ENCODE measurements at regions not wholly inside any gene's neighbourhood (a gene's known extent, or its start where the extent isn't known, plus 50 kb on each side); places are given as distances from the start of the nearest gene placed in this dataset.
A peak's percentile ranks its signal among the peaks of the same experiment; 100 is the strongest.

GRCh38 chr17:77266891-77267341, 126.1 kb downstream of the SEC14L1 start:
- DNase-seq = no peak

GRCh38 chr17:77269696-77270681, 129.2 kb downstream of the SEC14L1 start:
- DNase-seq = no peak

- DNase-seq = no peak
Measured at GRCh38 chr17:77271411-77271810, 130.6 kb downstream of the SEC14L1 start.

GRCh38 chr17:77273397-77274085, 132.8 kb downstream of the SEC14L1 start:
- no peak for DNase-seq

GRCh38 chr17:77274096-77274845, 133.5 kb downstream of the SEC14L1 start:
- DNase-seq = no peak

- DNase-seq = no peak
Measured at GRCh38 chr17:77279448-77280303, 138.9 kb downstream of the SEC14L1 start.

- no peak for DNase-seq
Measured at GRCh38 chr17:77280304-77281121, 139.7 kb downstream of the SEC14L1 start.

GRCh38 chr17:77281122-77281903, 140.5 kb downstream of the SEC14L1 start:
- DNase-seq = peak; percentile 87

- no peak for DNase-seq
Measured at GRCh38 chr17:77281904-77282367, 141.2 kb downstream of the SEC14L1 start.

GRCh38 chr17:77282524-77283515, 142.1 kb downstream of the SEC14L1 start:
- DNase-seq = no peak

- DNase-seq = no peak
Measured at GRCh38 chr17:77284023-77284617, 143.4 kb downstream of the SEC14L1 start.

- DNase-seq = no peak
Measured at GRCh38 chr17:77285594-77286390, 145.0 kb downstream of the SEC14L1 start.

- no peak for DNase-seq
Measured at GRCh38 chr17:77286391-77286640, 145.5 kb downstream of the SEC14L1 start.

GRCh38 chr17:77286641-77287431, 146.1 kb downstream of the SEC14L1 start:
- DNase-seq = no peak

- DNase-seq = no peak
Measured at GRCh38 chr17:77287432-77288068, 146.8 kb downstream of the SEC14L1 start.

- no peak for DNase-seq
Measured at GRCh38 chr17:77288115-77288619, 147.4 kb downstream of the SEC14L1 start.
